ENCODE measurements at regions not wholly inside any gene's neighbourhood (a gene's known extent, or its start where the extent isn't known, plus 50 kb on each side); places are given as distances from the start of the nearest gene placed in this dataset.
"Not testable (repeated sequence)": the region's sequence is repeated elsewhere in the genome, so short reads cannot be mapped to it uniquely, and the experiment has no call there.

- H3K4me3 ChIP-seq (ENCODE audit: low read length) = no peak overlapping the region
- H3K9ac ChIP-seq (ENCODE audit: low read depth, low read length) = no peak overlapping the region
- H3K9me3 ChIP-seq (ENCODE audit: insufficient read depth, low read depth, low read length) = no peaks in the 10 kb centered on the region
- H3K36me3 ChIP-seq (ENCODE audit: insufficient read depth, low read depth, low read length) = no peaks in the 10 kb centered on the region
- no peak overlapping the region for H3K27ac ChIP-seq (ENCODE audit: low read length)
- H3K27me3 ChIP-seq (ENCODE audit: insufficient read depth, low read length) = no peaks in the 10 kb centered on the region
- no peaks in the 10 kb centered on the region for H3K4me1 ChIP-seq (ENCODE audit: insufficient read depth, low read length)
These were observed 79.0 kb upstream of the CDH7 start for GRCh38 chr18:65671621-65672415.

- H3K4me1 ChIP-seq (ENCODE audit: insufficient read depth, low read length); H3K27ac ChIP-seq (ENCODE audit: low read length); H3K4me3 ChIP-seq (ENCODE audit: low read length); H3K9me3 ChIP-seq (ENCODE audit: insufficient read depth, low read depth, low read length); H3K9ac ChIP-seq (ENCODE audit: low read depth, low read length); H3K36me3 ChIP-seq (ENCODE audit: insufficient read depth, low read depth, low read length); H3K27me3 ChIP-seq (ENCODE audit: insufficient read depth, low read length): not testable (repeated sequence)
These were observed 80.7 kb upstream of the CDH7 start for GRCh38 chr18:65670145-65670544.

GRCh38 chr18:65661391-65661790 is 89.4 kb upstream of the CDH7 start:
- Histone ChIP-seq H3K27ac (ENCODE audit: low read length) (no peak overlapping the region), H3K27me3 (ENCODE audit: insufficient read depth, low read length) (no peaks in the 10 kb centered on the region), H3K9me3 (ENCODE audit: insufficient read depth, low read depth, low read length) (no peaks in the 10 kb centered on the region), H3K9ac (ENCODE audit: low read depth, low read length) (no peak overlapping the region), H3K4me3 (ENCODE audit: low read length) (no peak overlapping the region), H3K36me3 (ENCODE audit: insufficient read depth, low read depth, low read length) (no peaks in the 10 kb centered on the region), H3K4me1 (ENCODE audit: insufficient read depth, low read length) (no peaks in the 10 kb centered on the region)

GRCh38 chr18:65659912-65660311 is 90.9 kb upstream of the CDH7 start:
- H3K27me3 ChIP-seq (ENCODE audit: insufficient read depth, low read length) = no peaks in the 10 kb centered on the region
- no peaks in the 10 kb centered on the region for H3K36me3 ChIP-seq (ENCODE audit: insufficient read depth, low read depth, low read length)
- no peak overlapping the region for H3K4me3 ChIP-seq (ENCODE audit: low read length)

GRCh38 chr18:65659312-65659711 is 91.5 kb upstream of the CDH7 start:
- Histone ChIP-seq H3K4me3 (ENCODE audit: low read length) (no peak overlapping the region), H3K9ac (ENCODE audit: low read depth, low read length) (no peak overlapping the region), H3K9me3 (ENCODE audit: insufficient read depth, low read depth, low read length) (no peaks in the 10 kb centered on the region), H3K36me3 (ENCODE audit: insufficient read depth, low read depth, low read length) (no peaks in the 10 kb centered on the region), H3K4me1 (ENCODE audit: insufficient read depth, low read length) (no peaks in the 10 kb centered on the region), H3K27me3 (ENCODE audit: insufficient read depth, low read length) (no peaks in the 10 kb centered on the region), H3K27ac (ENCODE audit: low read length) (no peak overlapping the region)

More at GRCh38 chr18:65659912-65660311, 90.9 kb upstream of the CDH7 start:
- H3K9me3 ChIP-seq (ENCODE audit: insufficient read depth, low read depth, low read length) = no peaks in the 10 kb centered on the region
- no peak overlapping the region for H3K27ac ChIP-seq (ENCODE audit: low read length)
- no peak overlapping the region for H3K9ac ChIP-seq (ENCODE audit: low read depth, low read length)
- no peaks in the 10 kb centered on the region for H3K4me1 ChIP-seq (ENCODE audit: insufficient read depth, low read length)

GRCh38 chr18:65651192-65651591 is 99.6 kb upstream of the CDH7 start:
- no peak overlapping the region for H3K27ac ChIP-seq (ENCODE audit: low read length)
- H3K36me3 ChIP-seq (ENCODE audit: insufficient read depth, low read depth, low read length) = no peaks in the 10 kb centered on the region
- H3K9ac ChIP-seq (ENCODE audit: low read depth, low read length) = no peak overlapping the region
- H3K27me3 ChIP-seq (ENCODE audit: insufficient read depth, low read length) = no peaks in the 10 kb centered on the region
- H3K4me3 ChIP-seq (ENCODE audit: low read length) = no peak overlapping the region
- H3K9me3 ChIP-seq (ENCODE audit: insufficient read depth, low read depth, low read length) = 0 out of 2 replicates have a peak, but pooled peaks cover 12% of the 10 kb centered on the region
- H3K4me1 ChIP-seq (ENCODE audit: insufficient read depth, low read length) = no peaks in the 10 kb centered on the region

- H3K4me1 ChIP-seq (ENCODE audit: insufficient read depth, low read length) = no peaks in the 10 kb centered on the region
- H3K9ac ChIP-seq (ENCODE audit: low read depth, low read length) = no peak overlapping the region
- no peaks in the 10 kb centered on the region for H3K9me3 ChIP-seq (ENCODE audit: insufficient read depth, low read depth, low read length)
- H3K4me3 ChIP-seq (ENCODE audit: low read length) = no peak overlapping the region
- H3K27me3 ChIP-seq (ENCODE audit: insufficient read depth, low read length) = no peaks in the 10 kb centered on the region
- H3K36me3 ChIP-seq (ENCODE audit: insufficient read depth, low read depth, low read length) = no peaks in the 10 kb centered on the region
- H3K27ac ChIP-seq (ENCODE audit: low read length) = no peak overlapping the region
These were observed 118.6 kb upstream of the CDH7 start for GRCh38 chr18:65632236-65632635.

GRCh38 chr18:65631766-65632165 is 119.0 kb upstream of the CDH7 start:
- Histone ChIP-seq H3K27me3 (ENCODE audit: insufficient read depth, low read length) (no peaks in the 10 kb centered on the region), H3K27ac (ENCODE audit: low read length) (no peak overlapping the region), H3K36me3 (ENCODE audit: insufficient read depth, low read depth, low read length) (no peaks in the 10 kb centered on the region), H3K4me3 (ENCODE audit: low read length) (no peak overlapping the region), H3K9ac (ENCODE audit: low read depth, low read length) (no peak overlapping the region), H3K9me3 (ENCODE audit: insufficient read depth, low read depth, low read length) (no peaks in the 10 kb centered on the region), H3K4me1 (ENCODE audit: insufficient read depth, low read length) (no peaks in the 10 kb centered on the region)

GRCh38 chr18:65628390-65628789 is 122.4 kb upstream of the CDH7 start:
- H3K27ac ChIP-seq (ENCODE audit: low read length) = no peak overlapping the region
- H3K27me3 ChIP-seq (ENCODE audit: insufficient read depth, low read length) = no peaks in the 10 kb centered on the region
- H3K36me3 ChIP-seq (ENCODE audit: insufficient read depth, low read depth, low read length) = no peaks in the 10 kb centered on the region
- no peak overlapping the region for H3K9ac ChIP-seq (ENCODE audit: low read depth, low read length)
- H3K4me3 ChIP-seq (ENCODE audit: low read length) = no peak overlapping the region
- no peaks in the 10 kb centered on the region for H3K9me3 ChIP-seq (ENCODE audit: insufficient read depth, low read depth, low read length)
- no peaks in the 10 kb centered on the region for H3K4me1 ChIP-seq (ENCODE audit: insufficient read depth, low read length)

- Histone ChIP-seq H3K36me3 (ENCODE audit: insufficient read depth, low read depth, low read length) (no peaks in the 10 kb centered on the region), H3K27me3 (ENCODE audit: insufficient read depth, low read length) (no peaks in the 10 kb centered on the region), H3K9ac (ENCODE audit: low read depth, low read length) (no peak overlapping the region), H3K9me3 (ENCODE audit: insufficient read depth, low read depth, low read length) (no peaks in the 10 kb centered on the region), H3K27ac (ENCODE audit: low read length) (no peak overlapping the region), H3K4me1 (ENCODE audit: insufficient read depth, low read length) (no peaks in the 10 kb centered on the region), H3K4me3 (ENCODE audit: low read length) (no peak overlapping the region)
These were observed 127.1 kb upstream of the CDH7 start for GRCh38 chr18:65623676-65624075.

- no peaks in the 10 kb centered on the region for H3K9me3 ChIP-seq (ENCODE audit: insufficient read depth, low read depth, low read length)
- H3K9ac ChIP-seq (ENCODE audit: low read depth, low read length) = no peak overlapping the region
These were observed 128.4 kb upstream of the CDH7 start for GRCh38 chr18:65622436-65622835.

GRCh38 chr18:65620076-65620696 is 130.6 kb upstream of the CDH7 start:
- Histone ChIP-seq H3K9me3 (ENCODE audit: insufficient read depth, low read depth, low read length) (no peaks in the 10 kb centered on the region), H3K27ac (ENCODE audit: low read length) (no peak overlapping the region), H3K27me3 (ENCODE audit: insufficient read depth, low read length) (no peaks in the 10 kb centered on the region), H3K9ac (ENCODE audit: low read depth, low read length) (no peak overlapping the region), H3K4me3 (ENCODE audit: low read length) (no peak overlapping the region), H3K4me1 (ENCODE audit: insufficient read depth, low read length) (no peaks in the 10 kb centered on the region), H3K36me3 (ENCODE audit: insufficient read depth, low read depth, low read length) (no peaks in the 10 kb centered on the region)

More at GRCh38 chr18:65622436-65622835, 128.4 kb upstream of the CDH7 start:
- H3K36me3 ChIP-seq (ENCODE audit: insufficient read depth, low read depth, low read length) = no peaks in the 10 kb centered on the region
- no peaks in the 10 kb centered on the region for H3K27me3 ChIP-seq (ENCODE audit: insufficient read depth, low read length)
- no peak overlapping the region for H3K4me3 ChIP-seq (ENCODE audit: low read length)
- no peak overlapping the region for H3K27ac ChIP-seq (ENCODE audit: low read length)
- H3K4me1 ChIP-seq (ENCODE audit: insufficient read depth, low read length) = no peaks in the 10 kb centered on the region
